ENCODE measurements at regions not wholly inside any gene's neighbourhood (a gene's known extent, or its start where the extent isn't known, plus 50 kb on each side); places are given as distances from the start of the nearest gene placed in this dataset.

- DNase-seq (ENCODE audit: low spot score in 2 of 2): no peak
These were observed 89.4 kb upstream of the NPY2R start for GRCh38 chr4:155119006-155119405.

DNA sequence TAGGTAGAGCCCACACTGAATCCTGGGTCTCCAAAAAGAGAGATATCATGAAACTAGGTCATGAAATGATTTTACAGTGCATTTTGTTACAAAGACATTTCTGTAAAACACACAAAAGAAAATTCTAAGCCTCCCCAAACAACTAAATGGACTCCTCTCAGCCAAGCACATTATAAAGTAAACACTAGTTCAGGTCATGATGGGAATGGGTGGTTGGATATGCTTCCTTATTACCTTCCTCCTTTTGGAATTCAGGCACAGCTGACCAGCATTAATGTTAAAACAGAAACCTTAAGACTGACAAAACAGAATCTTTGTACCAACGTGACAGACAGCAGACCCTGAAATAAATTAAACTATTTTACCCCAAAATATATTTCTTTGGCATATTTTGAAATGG is 87.9 kb upstream of the NPY2R start:
- DNase-seq (ENCODE audit: low spot score in 2 of 2): no peak
- H3K9me3 ChIP-seq: 0 out of 2 replicates have a peak, but pooled peaks cover 2% of the 10 kb centered on the region
- H3K36me3 ChIP-seq (replicated peaks): no peaks in the 10 kb centered on the region
- no peaks in the 10 kb centered on the region for H3K4me1 ChIP-seq
- in situ Hi-C loops (cut with MboI; ENCODE audit: low sequenced_read_pairs): no loop called here
- H3K27me3 ChIP-seq (ENCODE audit: low read depth): no peaks in the 10 kb centered on the region
- no peak overlapping the region for H3K4me3 ChIP-seq

More at GRCh38 chr4:155119006-155119405, 89.4 kb upstream of the NPY2R start:
- no peaks in the 10 kb centered on the region for H3K27me3 ChIP-seq (ENCODE audit: low read depth)
- H3K36me3 ChIP-seq (replicated peaks): no peaks in the 10 kb centered on the region
- no peaks in the 10 kb centered on the region; the same call in 1 of the 2 replicates for H3K4me1 ChIP-seq
- in situ Hi-C loops (cut with MboI; ENCODE audit: low sequenced_read_pairs): no loop called here
- H3K4me3 ChIP-seq: no peak overlapping the region
- H3K9me3 ChIP-seq: 0 out of 2 replicates have a peak, but pooled peaks cover 2% of the 10 kb centered on the region

- Histone ChIP-seq H3K4me3 (no peak overlapping the region), H3K4me1 (no peaks in the 10 kb centered on the region), H3K36me3 (replicated peaks) (no peaks in the 10 kb centered on the region), H3K27me3 (ENCODE audit: low read depth) (no peaks in the 10 kb centered on the region), H3K9me3 (0 out of 2 replicates have a peak, but pooled peaks cover 2% of the 10 kb centered on the region)
- in situ Hi-C loops (cut with MboI; ENCODE audit: low sequenced_read_pairs): no loop called here
- DNase-seq (ENCODE audit: low spot score in 2 of 2): no peak
These were observed 86.1 kb upstream of the NPY2R start for GRCh38 chr4:155122382-155122781.

DNA sequence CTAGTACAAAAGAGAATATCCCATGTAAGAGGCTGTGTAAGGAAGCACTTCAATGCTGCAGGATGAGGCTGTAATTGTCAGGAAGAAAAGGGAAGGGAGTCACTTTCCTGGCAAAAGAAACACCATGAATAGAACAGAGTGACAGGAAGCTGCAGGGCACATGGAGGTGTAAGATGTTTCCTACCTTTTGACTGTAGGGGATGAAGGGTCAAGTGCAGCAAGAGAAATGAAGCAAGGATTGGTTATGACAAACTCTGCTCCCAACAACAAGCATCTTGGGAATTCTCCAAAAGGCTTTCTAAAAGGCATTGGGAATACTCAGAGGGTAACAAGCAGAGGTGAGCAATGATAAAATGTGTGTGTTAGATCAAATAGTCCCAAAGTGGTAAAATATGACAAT is 74.3 kb upstream of the NPY2R start:
- Histone ChIP-seq H3K4me1 (no peaks in the 10 kb centered on the region), H3K9me3 (no peaks in the 10 kb centered on the region), H3K4me3 (no peak overlapping the region), H3K36me3 (replicated peaks) (no peaks in the 10 kb centered on the region), H3K27me3 (ENCODE audit: low read depth) (no peaks in the 10 kb centered on the region)
- in situ Hi-C loops (cut with MboI; ENCODE audit: low sequenced_read_pairs): no loop called here
- no peak for DNase-seq (ENCODE audit: low spot score in 2 of 2)

- Histone ChIP-seq H3K27me3 (ENCODE audit: low read depth) (peaks cover 3% of the 10 kb centered on the region; the same call in 1 of the 2 replicates), H3K4me1 (no peaks in the 10 kb centered on the region), H3K9me3 (no peaks in the 10 kb centered on the region), H3K36me3 (replicated peaks) (no peaks in the 10 kb centered on the region), H3K4me3 (no peak overlapping the region)
- no peak for DNase-seq (ENCODE audit: low spot score in 2 of 2)
- in situ Hi-C loops (cut with MboI; ENCODE audit: low sequenced_read_pairs): no loop called here
These were observed 67.5 kb upstream of the NPY2R start for GRCh38 chr4:155140889-155141288.

DNA sequence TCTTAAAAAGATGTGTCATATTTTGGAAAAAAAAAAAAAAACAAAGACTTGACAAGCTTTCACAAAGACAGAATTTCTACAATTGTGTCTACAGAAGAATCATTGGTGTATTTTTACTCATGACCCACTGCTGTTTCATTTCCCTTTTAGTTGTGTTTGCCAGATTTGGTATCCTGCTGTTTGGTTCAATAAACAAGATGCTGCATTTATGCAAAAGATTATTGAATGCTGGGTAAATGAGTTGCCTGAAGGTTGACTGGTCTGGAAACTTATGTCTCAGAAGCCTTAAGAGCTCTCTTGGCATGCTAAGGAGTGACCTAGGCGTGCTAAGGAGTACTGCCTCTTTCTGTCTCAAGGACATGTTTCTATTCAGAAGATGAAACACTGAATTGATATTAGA is 64.9 kb upstream of the NPY2R start:
- Histone ChIP-seq H3K4me1 (no peaks in the 10 kb centered on the region), H3K27me3 (ENCODE audit: low read depth) (peaks cover 3% of the 10 kb centered on the region; the same call in 1 of the 2 replicates), H3K9me3 (no peaks in the 10 kb centered on the region), H3K36me3 (replicated peaks) (no peaks in the 10 kb centered on the region), H3K4me3 (no peak overlapping the region)
- DNase-seq (ENCODE audit: low spot score in 2 of 2): no peak
- in situ Hi-C loops (cut with MboI; ENCODE audit: low sequenced_read_pairs): no loop called here

Data from HAP-1 (cell line).